ENCODE measurements at regions not wholly inside any gene's neighbourhood (a gene's known extent, or its start where the extent isn't known, plus 50 kb on each side); places are given as distances from the start of the nearest gene placed in this dataset.

GRCh38 chr16:26371349-26371869 is 679.6 kb downstream of the HS3ST4 start:
- Histone ChIP-seq H3K9ac (ENCODE audit: control insufficient read depth, insufficient read depth, low read length) (no peak overlapping the region), H3K4me1 (ENCODE audit: control insufficient read depth, insufficient read depth, low read length) (no peaks in the 10 kb centered on the region), H3K4me2 (ENCODE audit: control insufficient read depth, insufficient read depth) (no peak overlapping the region), H3K27me3 (replicated peaks in 1 of 2; ENCODE audit: control insufficient read depth in 2 of 2, insufficient read depth in 2 of 2, low read length in 1 of 2) (no peaks in the 10 kb centered on the region), H4K20me1 (ENCODE audit: control insufficient read depth, insufficient read depth) (no peaks in the 10 kb centered on the region), H3K79me2 (ENCODE audit: control insufficient read depth, insufficient read depth, low read length) (no peaks in the 10 kb centered on the region), H3K4me3 (no peak overlapping the region), H3K27ac (ENCODE audit: control insufficient read depth, insufficient read depth) (no peak overlapping the region), H3K36me3 (ENCODE audit: control insufficient read depth in 2 of 2, insufficient read depth in 2 of 2, low read length in 1 of 2) (no peaks in the 10 kb centered on the region), H3K9me3 (replicated peaks; ENCODE audit: control insufficient read depth, insufficient read depth, low read length) (no peaks in the 10 kb centered on the region; the same call in 2 of the 3 replicates), H2AFZ (ENCODE audit: control insufficient read depth, low read depth, low read length) (no peak overlapping the region)
- in situ Hi-C loops (cut with MboI): no loop called here
- SMC1A ChIA-PET (ENCODE audit: uncharacterized antibody, unreplicated experiment): no interaction called here
- no peak for DNase-seq (ENCODE audit: low read depth, low spot score)
- WGBS (ENCODE audit: insufficient coverage, insufficient replicate concordance, low lambda C conversion rate, missing lambda C conversion rate): 0% methylated on average over 1 of the region's 1 CpG
- TF ChIP-seq MLLT1 (IDR thresholded peaks at IDR 0.05) (no peak), KLF5 (IDR thresholded peaks at IDR 0.05; ENCODE audit: partially characterized antibody) (no peak), ATF3 (IDR thresholded peaks at IDR 0.05; ENCODE audit: borderline replicate concordance, extremely low read depth, low read depth, low read length) (no peak), ESRRA (IDR thresholded peaks at IDR 0.05; ENCODE audit: low read length) (no peak), HDAC6 (IDR thresholded peaks at IDR 0.05; ENCODE audit: unreplicated experiment) (no peak), WRNIP1 (IDR thresholded peaks at IDR 0.05; ENCODE audit: borderline replicate concordance, low read depth, low read length) (no peak), SIX5 (IDR thresholded peaks at IDR 0.05; ENCODE audit: low read depth, low read length, severe bottlenecking) (no peak), EP300 (IDR thresholded peaks at IDR 0.05; ENCODE audit: borderline replicate concordance in 1 of 2, control insufficient read depth in 1 of 2, low read depth in 2 of 2, low read length in 2 of 2) (no peak), ZSCAN29 (IDR thresholded peaks at IDR 0.05) (no peak), SUZ12 (IDR thresholded peaks at IDR 0.05; ENCODE audit: unreplicated experiment) (no peak), ASH2L (IDR thresholded peaks at IDR 0.05; ENCODE audit: borderline replicate concordance, low read depth) (no peak), ZZZ3 (IDR thresholded peaks at IDR 0.05; ENCODE audit: control insufficient read depth, insufficient read length, low read depth) (no peak), TARDBP (IDR thresholded peaks at IDR 0.05; ENCODE audit: borderline replicate concordance) (no peak), ZNF622 (IDR thresholded peaks at IDR 0.05) (no peak), MTA3 (IDR thresholded peaks at IDR 0.05; ENCODE audit: borderline replicate concordance, low read length) (no peak)
- RAD21 ChIA-PET (ENCODE audit: unreplicated experiment): no interaction called here
- BruUV-seq (replicated peaks): no TSS peak
- no peak for FAIRE-seq
- POLR2A ChIA-PET: no interaction called here
- intact Hi-C loops (cut with micrococcal nuclease; ENCODE audit: unreplicated experiment): no loop called here
- CTCF ChIA-PET: no interaction called here
- no peak for ATAC-seq

All from GM12878 (cell line).